Muscle of back (tissue), 3 donors: ENCODE measurements at regions not wholly inside any gene's neighbourhood (a gene's known extent, or its start where the extent isn't known, plus 50 kb on each side); places are given as distances from the start of the nearest gene placed in this dataset.
A peak's percentile ranks its signal among the peaks of the same experiment; 100 is the strongest.

Source experiments
- DNase-seq, 3 donors: peaks; one replicate each; pipeline versions ENCODE4 v3.0.0 to v3.0.0-alpha.2; 2013

DNA sequence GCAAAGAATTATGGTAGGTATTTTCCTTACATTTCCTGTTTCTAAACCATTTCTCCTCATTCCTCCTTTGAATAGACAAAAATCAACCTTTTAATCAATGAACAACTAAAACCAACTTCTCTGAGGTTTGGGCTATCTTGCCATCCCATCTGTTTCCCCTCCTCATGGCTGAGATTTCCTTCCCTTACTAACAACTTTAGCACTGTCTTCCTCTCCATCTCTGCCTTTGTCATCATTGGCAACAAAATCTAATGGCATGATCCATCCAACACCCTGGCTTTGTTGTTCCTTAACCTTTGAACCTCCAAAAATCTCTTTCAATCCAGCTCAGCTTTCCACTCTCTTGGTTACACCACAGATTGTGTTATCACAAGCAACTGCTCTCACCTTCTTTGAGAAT, 95.3 kb upstream of the FAM136A start:
- no peak for DNase-seq

DNA sequence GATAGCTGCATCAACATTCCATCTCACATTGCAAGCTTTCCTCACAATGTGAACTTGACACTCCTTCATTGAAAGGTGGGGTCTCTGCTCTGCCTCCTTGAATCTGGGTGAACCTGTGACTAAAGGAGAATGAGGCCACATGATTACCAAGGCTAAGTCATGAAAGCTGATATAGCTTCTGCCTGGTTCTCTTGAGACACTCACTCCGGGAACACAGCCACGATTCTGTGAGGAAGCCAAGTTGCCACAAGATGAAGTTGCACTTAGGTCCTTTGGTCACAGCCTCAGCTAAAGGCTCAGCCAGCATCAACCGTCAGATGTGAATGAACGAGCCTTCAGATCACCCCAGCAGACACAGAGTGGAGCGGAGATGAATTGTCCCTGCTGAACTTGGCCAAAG, 94.7 kb upstream of the FAM136A start:
- peak in 1 of 3 donors; percentile 2 for DNase-seq

DNA sequence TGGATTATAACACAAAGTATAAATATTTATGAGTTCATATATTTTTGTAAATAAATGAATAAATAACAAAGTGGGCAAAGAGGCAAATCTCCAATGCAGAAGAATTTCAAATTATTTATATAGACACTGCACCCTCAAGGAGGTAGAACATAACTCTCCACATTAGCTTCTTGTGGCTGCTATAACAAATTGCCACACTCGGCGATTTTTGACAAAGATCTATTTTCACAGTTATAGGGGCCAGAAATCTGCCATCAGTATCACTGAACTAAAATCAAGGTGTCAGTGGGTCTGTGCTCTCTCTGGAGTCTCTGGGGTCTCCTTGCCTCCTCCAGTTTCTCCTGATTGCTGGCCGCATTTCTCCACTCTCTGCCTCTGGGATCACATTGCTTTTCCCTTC, 92.0 kb upstream of the FAM136A start:
- DNase-seq, result no peak

DNA sequence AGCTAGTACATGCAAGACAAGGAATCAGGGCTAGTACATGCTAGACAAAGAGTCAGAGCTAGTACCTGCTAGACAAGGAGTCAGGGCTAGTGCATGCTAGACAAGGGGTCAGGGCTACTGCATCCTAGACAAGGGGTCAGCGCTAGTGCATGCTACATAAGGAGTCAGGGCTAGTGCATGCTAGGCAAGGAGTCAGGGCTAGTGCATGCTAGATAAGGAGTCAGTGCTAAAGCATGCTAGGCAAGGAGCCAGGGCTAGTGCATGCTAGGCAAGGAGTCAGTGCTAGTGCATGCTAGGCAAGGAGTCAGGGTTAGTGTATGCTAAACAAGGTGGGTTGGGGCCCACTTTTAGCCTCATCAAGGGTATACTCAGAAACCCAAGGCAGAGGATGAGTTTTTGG, 90.1 kb upstream of the FAM136A start:
- no peak for DNase-seq

DNA sequence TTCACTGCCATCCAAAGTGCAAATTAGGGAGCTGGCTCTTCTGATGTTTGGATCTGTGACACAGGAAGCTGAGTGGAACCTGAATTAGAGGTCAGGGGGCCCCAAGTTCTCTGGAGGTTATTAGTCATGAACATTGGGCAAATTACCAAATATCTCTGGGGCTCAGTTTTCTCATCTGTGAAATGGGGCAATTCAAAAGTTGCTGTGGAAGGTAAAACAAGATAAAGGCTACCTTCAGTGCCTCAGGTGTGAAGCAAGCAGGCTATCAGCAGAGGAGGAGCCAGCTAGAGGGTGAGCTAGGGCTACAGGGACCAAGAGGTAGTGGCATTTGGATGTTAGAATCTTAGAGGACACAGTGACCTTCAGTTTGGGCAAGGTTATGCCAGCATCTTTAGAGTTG, 89.4 kb upstream of the FAM136A start:
- no peak for DNase-seq

DNA sequence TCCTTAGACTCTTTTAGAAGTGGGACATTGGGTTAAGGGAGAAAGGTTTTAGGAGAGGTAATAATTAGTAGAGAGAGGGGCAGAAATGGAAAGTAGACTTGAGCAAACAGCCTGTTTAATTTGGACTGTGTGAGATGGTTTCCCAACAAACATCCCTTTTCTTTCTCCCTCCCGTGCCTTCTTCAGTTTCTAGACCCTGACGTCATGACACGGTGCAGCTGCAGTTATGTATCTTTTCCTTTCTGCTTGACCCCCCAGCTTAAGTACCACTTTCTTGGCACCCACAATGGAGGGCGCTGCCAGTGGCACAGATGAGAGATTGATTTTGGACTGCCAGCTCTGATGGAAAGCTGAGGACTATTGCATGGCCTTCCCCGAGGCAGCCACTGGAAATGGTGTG, 86.9 kb upstream of the FAM136A start:
- DNase-seq, result no peak

DNA sequence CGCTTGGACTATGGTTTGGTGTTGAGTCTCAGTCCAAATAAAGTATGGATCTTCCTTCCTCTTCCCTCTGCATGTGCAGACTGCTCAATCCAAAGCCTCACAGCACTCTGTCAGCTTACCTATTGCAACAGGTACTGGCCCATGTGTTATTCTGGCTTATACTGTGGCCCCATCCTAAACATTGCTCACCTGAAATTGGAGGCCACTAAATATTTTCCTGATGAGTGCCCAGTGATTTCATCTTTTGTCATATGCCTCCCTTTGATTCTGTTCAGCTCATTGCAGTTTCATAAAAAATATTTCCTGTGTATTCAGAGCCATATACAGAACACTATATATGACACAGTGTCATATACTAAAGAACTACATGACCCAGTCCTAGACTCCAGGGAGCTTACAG, 86.3 kb upstream of the FAM136A start:
- DNase-seq, result no peak

DNA sequence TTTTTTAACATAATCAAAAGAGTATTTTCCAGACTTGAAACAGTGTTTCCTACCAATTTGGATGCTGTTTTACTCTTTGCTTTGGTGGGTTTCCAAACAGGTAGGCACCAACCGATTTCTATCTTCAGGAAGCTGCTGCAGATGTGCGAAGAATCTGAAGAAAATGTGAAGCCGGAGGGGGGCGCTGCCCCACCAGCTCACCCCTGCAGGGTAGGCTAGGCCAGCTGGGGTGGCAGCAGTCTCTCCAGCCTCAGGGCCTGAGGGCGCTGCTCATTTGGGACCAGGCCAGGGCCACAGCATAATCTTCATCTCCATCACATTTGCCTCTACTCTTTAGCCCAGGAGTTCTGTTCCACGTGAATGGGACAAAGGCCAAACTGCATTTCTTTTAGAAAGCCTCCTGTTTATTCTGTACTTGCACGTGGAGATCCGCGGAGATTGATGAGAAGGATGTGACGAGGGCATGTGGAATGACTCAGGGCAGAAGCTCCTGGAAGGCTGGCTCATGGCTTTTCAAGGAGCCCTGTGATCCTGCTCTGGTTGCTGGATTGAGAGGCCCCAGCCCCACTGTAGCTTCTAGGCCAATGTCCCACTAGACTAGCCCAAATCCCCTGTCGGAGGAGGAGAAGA, 84.2 kb upstream of the FAM136A start:
- no peak for DNase-seq

DNA sequence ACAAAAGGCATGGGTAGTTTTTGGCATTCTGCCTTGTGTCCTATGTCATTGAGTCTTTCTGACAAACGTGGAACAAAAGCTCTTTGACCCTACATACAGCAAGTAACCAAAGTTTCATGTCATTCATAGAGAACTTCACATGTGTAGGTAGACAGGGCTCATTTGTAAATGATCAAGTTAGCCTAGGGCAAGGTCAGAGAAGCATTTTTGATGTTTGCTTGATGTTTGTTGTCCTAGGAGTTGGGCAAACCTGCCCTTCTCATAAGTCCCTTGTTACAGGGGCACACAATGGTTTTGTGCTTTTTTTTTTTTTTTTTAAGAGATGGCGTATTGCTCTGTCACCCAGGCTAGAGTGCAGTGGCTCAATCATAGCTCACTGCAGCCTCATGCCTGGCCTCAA, 83.3 kb upstream of the FAM136A start:
- no peak for DNase-seq

DNA sequence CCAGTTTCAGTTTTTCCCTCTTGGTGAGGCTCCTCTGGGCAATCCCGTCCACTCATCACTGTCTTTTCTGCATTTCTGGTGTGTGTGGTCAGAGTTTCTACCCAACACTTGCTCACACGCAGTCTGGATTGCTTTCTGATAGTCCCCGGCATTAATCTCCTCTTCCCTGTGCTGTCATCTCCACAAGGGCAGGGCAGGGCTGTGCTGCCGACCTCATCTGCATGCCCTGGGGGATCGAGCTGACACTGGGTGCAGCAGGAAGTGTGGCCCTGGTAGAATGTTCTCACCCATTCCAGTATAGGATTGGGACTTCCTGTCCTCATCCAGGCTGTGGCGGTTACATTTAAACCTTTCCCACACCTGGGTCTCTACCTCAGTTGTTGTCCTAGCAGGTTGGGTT, 80.0 kb upstream of the FAM136A start:
- no peak for DNase-seq

DNA sequence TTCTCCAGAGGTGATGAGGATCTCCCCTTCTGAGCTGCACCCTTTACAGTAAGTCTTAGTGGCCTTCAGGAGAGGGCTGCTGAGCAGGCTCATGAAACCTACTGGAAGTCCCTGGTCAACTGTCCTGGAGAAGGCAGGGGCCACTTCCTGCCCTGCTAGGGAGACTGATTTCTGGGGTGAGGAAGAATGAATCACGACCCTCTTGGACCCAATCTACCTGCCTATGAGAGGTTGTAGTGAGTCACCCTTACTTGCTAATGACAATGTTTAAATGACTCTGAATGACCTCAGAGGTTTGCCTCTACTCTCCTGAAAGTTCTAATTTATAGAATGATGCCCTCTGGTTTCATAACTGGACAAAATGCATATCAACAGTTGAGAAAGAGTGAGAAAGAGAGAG, 79.4 kb upstream of the FAM136A start:
- no peak for DNase-seq

DNA sequence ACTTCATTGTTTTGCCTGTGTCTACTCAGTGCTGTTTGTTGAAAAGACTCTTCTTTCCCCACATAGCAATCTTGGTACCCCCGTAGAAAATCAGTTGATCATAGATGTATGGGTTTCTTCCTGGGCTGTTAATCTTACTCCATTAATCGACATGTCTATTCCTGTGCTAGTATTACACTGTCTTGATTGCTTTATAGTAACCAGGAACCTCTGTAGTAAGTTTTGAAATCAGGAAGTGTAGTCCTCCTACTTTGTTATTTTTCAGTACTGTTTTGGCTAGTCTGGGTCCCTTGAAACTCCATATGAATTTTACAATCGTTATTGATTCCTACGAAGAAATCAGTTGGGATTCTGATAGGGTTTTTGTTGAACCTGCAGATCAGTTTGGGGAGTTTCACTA, 78.8 kb upstream of the FAM136A start:
- DNase-seq, result no peak

DNA sequence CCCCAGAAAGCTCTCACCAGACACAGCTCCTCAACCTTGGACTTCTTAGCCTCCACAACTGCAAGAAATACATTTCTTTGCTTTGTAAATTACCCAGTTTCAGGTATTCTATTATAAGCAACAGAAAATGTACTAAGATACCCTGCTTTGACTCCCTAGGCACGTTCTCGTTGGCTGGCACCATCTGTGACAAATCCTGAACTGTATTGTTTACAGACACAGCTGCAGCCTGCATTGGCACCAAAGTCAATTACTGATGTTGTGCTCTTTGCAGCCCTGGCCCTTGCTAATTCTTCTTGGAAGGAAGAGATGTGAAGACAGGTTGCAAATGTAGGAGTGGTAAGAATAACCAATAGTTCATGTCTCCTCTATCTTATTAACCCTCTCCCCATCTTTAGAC, 72.7 kb upstream of the FAM136A start:
- DNase-seq, result no peak

DNA sequence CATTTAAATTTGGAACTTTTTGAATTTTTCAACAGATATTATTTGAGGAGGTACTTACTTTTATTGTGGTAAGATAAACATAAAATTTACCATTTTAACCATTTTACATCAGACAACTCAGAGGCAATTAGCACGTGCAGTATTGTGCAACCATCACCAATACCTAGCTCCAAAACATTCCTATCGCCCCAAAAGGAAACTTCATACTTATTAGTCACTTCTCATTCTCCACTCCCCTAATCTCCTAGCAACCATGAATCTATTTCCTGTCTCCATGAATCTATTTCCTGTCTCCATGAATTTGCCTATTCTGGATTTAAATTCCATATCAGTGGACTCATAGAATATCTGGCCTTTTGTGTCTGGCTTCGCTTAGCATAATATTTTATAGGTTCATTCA, 69.9 kb upstream of the FAM136A start:
- peak in 1 of 3 donors; percentile 65 for DNase-seq

DNA sequence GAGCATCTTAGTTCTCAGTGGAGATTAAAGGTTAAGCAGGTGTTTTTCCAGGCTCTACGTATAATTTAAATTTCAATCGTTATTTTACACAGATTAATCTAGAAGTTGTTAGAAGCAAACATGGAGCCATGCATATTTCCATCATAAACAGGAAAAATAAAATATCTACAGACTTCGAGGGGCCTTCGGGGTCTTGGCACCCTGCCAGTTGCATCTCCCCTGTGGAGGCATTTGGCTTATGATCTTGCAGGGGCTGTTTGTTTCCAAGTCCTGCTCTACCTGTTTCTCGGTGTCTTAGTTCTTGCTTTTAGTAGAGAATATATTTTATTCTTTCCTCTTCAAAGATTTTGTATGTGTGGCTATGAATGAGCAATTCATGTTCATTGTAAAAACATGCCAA, 67.2 kb upstream of the FAM136A start:
- no peak for DNase-seq

DNA sequence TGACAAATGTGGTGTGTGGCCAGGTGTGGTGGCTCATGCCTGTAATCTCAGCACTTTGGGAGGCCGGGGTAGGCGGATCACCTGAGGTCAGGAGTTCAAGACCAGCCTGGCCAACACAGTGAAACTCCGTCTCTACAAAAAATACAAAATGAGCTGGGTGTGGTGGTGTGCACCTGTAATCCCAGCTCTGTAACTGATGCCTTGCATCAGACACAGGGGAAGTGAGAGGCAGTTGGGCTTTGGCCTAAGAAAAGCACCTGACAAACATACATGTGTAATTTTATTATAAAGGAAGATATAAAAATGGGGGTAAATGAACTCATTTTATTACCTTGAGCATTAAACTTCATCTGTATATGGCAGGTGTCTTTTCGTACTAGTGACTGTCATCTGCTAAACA, 66.7 kb upstream of the FAM136A start:
- DNase-seq, result no peak

DNA sequence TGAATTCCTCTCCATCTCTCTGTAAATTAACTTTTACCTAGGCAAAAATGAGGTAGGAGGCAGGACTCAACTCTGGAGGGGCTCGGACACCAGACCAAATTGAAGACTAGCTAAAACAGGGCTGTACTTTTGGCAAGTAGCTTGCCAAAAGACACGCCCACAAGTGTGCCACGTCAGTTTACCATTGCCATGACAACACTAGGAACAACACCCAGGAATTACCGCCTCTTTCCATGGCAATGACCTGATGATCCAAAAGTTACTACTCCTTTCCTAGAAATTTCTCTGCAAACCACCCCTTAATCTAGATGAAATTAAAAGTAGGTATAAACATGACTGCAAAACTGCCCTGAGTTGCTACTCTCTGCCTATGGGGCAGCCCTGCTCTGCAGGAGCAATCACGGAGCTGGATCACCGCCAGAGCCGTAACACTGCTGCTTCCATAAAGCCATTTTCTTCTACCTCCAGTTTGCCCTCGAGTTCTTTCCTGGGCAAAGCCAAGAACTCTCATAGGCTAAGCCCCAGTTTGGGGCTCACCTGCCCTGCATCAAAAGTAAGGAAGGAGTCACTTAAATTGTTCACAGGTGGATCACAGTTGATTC, 66.0 kb upstream of the FAM136A start:
- peak in 1 of 3 donors; percentile 5 for DNase-seq

DNA sequence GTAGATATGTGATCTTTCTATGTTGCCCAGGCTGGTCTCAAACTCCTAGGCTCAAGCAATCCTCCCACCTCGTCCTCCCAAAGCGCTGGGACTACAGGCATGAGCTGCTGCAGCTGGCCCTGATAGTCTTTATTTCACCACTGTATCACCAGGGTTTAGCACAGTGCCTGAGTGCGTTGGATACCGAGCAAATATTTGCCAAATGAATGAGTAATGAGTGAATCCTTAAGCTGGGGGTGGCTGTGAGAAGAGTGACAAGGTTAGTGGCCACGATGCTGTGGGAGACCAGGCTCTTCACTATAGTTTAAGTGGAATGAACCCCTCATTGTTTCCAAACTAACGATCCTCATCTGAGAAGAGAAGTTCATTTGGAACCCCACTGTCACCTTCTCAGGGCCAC, 60.8 kb upstream of the FAM136A start:
- DNase-seq, result no peak

DNA sequence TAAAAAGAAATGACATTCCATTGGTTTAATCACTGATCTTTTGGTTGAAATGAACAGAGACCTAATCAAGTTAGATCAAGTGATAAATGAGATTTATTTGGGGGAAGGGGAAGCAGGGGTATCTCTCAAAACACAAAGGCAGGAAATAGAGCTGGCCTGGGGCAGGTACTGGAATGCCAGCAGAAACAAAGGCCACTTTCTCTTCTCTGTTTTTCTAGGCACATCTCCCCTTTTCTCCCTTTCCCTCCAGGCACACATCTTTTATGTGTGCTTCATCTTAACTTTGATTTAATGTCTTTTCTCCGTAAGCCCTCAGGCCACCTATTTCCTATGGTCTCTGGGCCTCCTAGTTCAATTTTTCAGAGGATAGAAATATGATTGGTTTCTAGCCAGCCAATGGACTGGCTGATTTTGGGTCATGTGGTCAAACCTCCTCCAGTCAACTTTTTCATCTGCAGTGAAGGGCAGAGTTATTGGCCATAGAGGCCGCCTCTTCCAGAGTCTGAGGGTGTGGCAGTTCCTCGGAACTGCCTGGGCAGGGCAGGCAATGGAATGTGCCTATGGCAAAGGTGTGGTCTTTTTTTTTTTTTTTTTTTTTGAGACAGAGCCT, 58.9 kb upstream of the FAM136A start:
- no peak for DNase-seq

DNA sequence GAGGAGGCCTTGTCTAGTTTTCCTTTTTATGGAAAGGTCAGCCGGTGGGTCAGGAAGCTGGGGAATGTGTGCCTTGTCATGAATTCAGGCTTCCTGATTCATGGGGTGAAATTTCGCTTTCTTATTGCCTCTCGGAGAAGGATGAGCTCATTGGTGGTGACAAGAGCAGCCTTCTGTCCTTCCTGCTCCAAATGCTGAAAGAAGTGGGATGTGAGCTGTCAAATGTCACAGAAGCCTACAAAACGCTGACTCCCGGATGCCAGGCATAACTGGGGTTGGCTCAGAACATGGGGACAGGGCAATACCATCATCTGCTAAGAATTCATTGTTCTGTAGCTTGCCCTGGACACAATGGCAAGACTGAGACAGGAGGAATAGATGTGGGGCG, 55.8 kb upstream of the FAM136A start:
- peak in 1 of 3 donors; percentile 20 for DNase-seq

DNA sequence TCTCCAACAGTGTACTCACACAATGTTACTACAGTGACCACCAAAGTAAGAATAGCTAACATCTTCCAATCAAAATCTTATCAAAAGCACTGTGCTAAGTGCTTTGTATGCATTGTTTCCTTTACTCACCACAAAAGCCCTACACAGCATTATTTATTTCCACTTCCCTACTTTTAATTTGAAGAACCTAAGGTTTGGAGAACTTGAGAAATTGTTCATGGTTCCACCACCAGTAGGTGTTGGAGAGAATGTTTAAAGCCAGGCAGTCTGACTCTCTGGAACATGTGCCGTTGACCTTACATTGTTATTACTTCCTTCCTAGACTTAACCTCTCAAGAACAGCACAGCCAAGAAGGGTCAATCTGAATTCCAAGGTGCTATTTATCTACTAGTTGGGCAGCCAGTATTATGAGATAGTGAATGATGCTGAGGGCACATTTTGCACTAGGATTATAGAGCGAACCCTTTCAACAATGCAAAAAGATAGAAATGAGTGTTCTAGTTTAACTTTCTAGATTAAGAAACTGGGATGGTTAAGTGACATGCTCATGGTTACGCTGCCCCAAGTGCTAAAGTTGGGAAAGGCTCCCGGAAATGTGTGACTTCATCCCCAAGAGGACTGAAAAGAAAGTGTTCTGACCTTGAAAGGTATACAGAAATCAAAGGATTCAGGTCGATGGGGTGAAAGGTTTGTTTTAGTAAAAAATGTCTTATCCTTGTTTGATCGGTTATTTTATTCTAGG, 55.2 kb upstream of the FAM136A start:
- DNase-seq, result no peak

DNA sequence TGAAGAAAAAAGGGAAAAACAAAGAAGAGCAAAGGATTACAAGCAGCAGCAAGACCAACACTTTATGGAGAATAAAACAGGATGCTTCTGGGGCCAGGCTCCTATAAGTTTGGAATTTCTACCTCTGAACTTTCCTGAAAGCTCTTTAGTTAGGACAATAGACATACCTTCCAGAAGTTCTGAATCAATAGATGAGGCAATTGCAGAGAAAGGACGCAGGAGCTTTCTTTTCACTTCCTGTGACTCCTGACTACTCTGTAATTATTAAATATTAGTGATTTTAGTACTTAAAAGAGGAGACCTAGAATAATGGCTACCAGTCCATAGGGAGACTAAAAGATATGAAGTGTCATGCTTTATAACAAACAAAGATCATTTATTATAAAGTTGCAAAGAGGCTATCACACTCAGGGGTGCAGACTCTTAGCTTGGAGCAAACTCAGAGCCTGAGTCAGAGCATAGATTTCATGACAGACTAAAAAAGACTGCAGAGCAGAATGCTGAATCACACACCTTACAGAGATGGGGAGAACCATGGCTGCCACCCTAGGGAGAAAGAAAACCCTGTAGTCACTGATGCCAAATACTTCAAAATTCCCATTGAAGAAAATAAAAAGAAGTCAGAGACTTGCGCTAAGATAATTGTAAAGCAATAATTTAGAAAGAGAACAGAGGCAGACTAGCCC, 52.5 kb upstream of the FAM136A start:
- DNase-seq, result no peak
